SK-N-MC (cell line): ENCODE measurements at regions not wholly inside any gene's neighbourhood (a gene's known extent, or its start where the extent isn't known, plus 50 kb on each side); places are given as distances from the start of the nearest gene placed in this dataset.

Source experiments
- DNase-seq: peaks from one replicate; pipeline ENCODE4 v3.0.0-alpha.2; 2011; ENCODE audit warnings: low read depth, low spot score
- H3K27ac ChIP-seq: fragments of 200-600 bp; sonication (generic); 2 replicates; pipeline ENCODE4 v1.5.1; 2016; ENCODE audit warnings: mixed run types
- H3K36me3 ChIP-seq: fragments of 200-600 bp; sonication (generic); 2 replicates; pipeline ENCODE4 v1.6.1; 2017; ENCODE audit warnings: antibody characterized with exemption, low read length, mixed read lengths; ENCODE audit not compliant: insufficient read depth
- H3K4me3 ChIP-seq: fragments of 200-600 bp; sonication (generic); 2 replicates; pipeline ENCODE4 v1.5.1; 2016
- H3K9ac ChIP-seq: fragments of 200-600 bp; sonication (generic); 2 replicates; pipeline ENCODE4 v1.8.0; 2017; ENCODE audit warnings: mixed run types, mixed read lengths; ENCODE audit not compliant: insufficient read length
- H3K9me3 ChIP-seq: fragments of 200-600 bp; sonication (generic); 2 replicates; pipeline ENCODE4 v1.6.1; 2017; ENCODE audit warnings: low read depth, mild to moderate bottlenecking, antibody characterized with exemption, low read length, moderate library complexity, mixed read lengths
- EZH2 ChIP-seq: fragments of 200-600 bp; sonication (generic); IDR thresholded peaks from one replicate; pipeline ENCODE4 v1.6.1; 2017; ENCODE audit warnings: antibody characterized with exemption
- FOXP2 ChIP-seq: optimal IDR thresholded peaks from 2 replicates; pipeline ENCODE3; 2011; ENCODE audit warnings: mild to moderate bottlenecking, moderate library complexity; ENCODE audit not compliant: insufficient read depth; ENCODE audit errors: extremely low read length, control extremely low read depth
- POLR2AphosphoS5 ChIP-seq: IDR thresholded peaks from 2 replicates; pipeline ENCODE4 v1.6.1; 2012; ENCODE audit warnings: mild to moderate bottlenecking, low read depth, low read length, borderline replicate concordance

- no peak overlapping the region for H3K4me3 ChIP-seq
- TF ChIP-seq FOXP2 (no peak), EZH2 (no peak), POLR2AphosphoS5 (no peak)
- H3K27ac ChIP-seq: no peak overlapping the region
- H3K9ac ChIP-seq: no peak overlapping the region
- DNase-seq: no peak
- H3K36me3 ChIP-seq: no peaks in the 10 kb centered on the region
- no peaks in the 10 kb centered on the region for H3K9me3 ChIP-seq
These were observed 128.8 kb upstream of the CDH4 start for GRCh38 chr20:61123286-61123685.

GRCh38 chr20:61123751-61124368 lies 128.2 kb upstream of the CDH4 start:
- Histone ChIP-seq H3K36me3 (no peaks in the 10 kb centered on the region), H3K27ac (no peak overlapping the region), H3K9ac (no peak overlapping the region), H3K9me3 (no peaks in the 10 kb centered on the region), H3K4me3 (no peak overlapping the region)
- TF ChIP-seq EZH2: no peak
- no peak for TF ChIP-seq FOXP2
- TF ChIP-seq POLR2AphosphoS5: no peak
- DNase-seq: no peak

DNA sequence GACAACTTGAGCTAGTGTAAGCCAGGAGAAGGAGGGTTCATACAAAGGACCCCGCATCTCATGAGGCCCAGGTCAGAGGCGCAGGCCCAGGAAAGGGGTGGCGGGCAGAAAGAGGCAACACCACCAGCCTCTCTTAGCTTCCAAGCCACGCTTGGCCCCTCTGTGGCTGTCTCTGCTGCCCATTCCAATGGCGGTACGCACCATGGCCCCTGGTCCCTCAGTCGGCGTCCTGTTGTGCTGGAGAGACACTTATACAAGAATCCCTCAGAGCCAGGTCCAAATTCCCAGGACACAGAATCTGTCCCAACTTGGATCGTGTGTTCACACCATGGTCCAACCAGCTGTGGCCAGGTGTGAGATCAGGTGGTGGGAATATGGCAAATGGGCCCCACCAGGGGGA lies 127.0 kb upstream of the CDH4 start:
- H3K9me3 ChIP-seq: no peaks in the 10 kb centered on the region
- no peak overlapping the region for H3K4me3 ChIP-seq
- H3K36me3 ChIP-seq: no peaks in the 10 kb centered on the region
- no peak overlapping the region for H3K27ac ChIP-seq
- DNase-seq: no peak
- no peak overlapping the region for H3K9ac ChIP-seq
- no peak for TF ChIP-seq FOXP2
- TF ChIP-seq EZH2: no peak
- no peak for TF ChIP-seq POLR2AphosphoS5

DNA sequence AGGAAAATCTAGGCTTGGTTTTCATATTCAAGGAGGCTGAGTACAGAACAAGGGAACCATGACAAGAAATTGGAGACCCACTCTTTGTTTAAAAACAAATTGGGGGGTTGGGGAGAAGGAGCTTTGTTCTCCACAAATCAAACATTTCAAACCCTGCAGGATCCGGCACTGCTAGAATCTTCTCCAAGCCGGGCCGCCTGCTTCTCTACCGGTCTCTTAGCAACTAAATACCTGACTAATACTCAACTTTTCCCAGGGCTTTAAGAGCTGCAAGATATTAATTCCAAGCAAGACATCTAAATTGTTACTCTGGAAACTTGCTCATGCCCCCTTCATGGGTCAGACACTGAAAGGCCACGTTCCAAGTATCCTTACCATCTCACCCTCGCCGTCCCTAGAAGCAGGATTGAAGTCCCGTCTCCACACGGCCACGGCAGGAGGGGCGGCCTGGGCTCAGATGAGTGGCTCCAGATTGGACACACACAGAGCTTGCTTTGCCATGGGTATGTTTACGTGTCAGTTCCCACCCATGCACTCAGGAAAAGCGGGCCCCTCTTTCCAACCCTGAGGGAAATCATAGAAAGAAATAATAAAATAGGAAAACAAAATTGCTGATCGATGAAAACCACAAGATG lies 126.4 kb upstream of the CDH4 start:
- Histone ChIP-seq H3K9ac (no peak overlapping the region), H3K9me3 (no peaks in the 10 kb centered on the region), H3K4me3 (no peak overlapping the region), H3K27ac (no peak overlapping the region), H3K36me3 (no peaks in the 10 kb centered on the region)
- TF ChIP-seq POLR2AphosphoS5 (no peak), EZH2 (no peak), FOXP2 (no peak)
- no peak for DNase-seq

GRCh38 chr20:61126369-61127195 lies 125.5 kb upstream of the CDH4 start:
- Histone ChIP-seq H3K9ac (no peak overlapping the region), H3K27ac (no peak overlapping the region), H3K4me3 (no peak overlapping the region), H3K36me3 (no peaks in the 10 kb centered on the region), H3K9me3 (no peaks in the 10 kb centered on the region)
- no peak for DNase-seq
- TF ChIP-seq EZH2 (no peak), POLR2AphosphoS5 (no peak), FOXP2 (no peak)

DNA sequence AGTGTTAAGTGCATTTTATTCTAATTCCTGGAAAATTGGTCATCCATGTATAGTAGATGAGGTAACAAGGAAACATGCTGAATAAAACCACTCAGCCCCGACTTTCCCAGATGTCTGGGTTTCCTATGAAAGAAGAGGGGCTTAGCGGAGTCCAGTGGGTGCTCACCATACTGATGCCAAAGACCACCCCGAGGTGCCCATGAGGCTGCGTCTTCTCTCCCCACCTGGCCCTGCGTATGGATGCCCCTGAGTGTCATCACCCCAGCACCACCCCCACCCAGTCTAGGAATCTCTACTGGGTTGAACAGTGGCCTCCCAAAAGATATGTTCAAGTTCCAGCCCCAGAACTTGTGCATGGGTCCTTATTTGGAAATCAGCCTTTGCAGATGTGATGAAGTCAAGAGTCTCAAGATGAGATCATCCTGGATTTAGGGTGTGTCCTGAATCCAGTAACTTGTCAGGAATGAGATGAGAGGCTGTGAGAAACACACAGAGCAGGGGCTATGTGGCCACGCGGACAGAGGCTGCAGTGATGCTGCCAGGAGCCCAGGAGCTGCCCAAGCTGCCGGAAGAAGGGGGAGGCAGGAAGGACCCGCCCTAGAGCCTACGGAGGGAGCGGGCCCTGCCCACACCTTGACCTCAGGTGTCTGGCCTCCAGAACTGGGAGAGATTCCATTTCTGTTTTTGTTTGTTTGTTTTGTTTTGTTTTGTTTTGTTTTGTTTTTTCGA lies 124.6 kb upstream of the CDH4 start:
- H3K9ac ChIP-seq: no peak overlapping the region
- no peaks in the 10 kb centered on the region for H3K36me3 ChIP-seq
- no peaks in the 10 kb centered on the region for H3K9me3 ChIP-seq
- TF ChIP-seq POLR2AphosphoS5 (no peak), FOXP2 (no peak), EZH2 (no peak)
- no peak overlapping the region for H3K27ac ChIP-seq
- no peak for DNase-seq
- no peak overlapping the region for H3K4me3 ChIP-seq

DNA sequence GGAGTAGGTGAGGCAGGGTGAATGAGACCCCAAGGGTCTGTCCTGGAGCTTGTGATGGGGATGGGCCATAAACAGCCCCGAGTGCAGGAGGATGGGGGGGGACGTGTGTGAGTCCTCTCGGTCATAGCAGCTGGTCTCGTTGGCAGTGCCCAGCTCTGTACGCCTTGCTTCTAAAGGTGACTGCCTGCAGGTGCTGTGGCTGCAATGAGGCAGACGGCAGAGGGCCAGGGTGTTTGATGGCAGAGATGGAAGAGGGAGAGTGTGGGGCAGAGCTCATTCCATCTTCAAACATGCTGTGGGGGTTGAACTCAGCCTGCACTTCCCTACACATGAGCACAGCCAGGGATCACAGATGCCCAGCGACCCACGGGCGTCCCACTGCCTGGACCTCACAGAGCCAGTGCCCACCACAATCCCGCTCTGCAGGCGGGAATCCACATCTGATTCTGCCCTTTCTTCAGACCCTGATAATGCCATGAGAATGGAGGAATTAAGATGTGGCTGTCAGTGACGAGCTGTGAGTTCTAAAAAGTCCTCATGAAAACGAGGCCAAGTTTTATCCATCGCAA lies 123.3 kb upstream of the CDH4 start:
- DNase-seq: no peak
- H3K27ac ChIP-seq: no peak overlapping the region
- H3K9me3 ChIP-seq: no peaks in the 10 kb centered on the region
- no peak overlapping the region for H3K9ac ChIP-seq
- no peaks in the 10 kb centered on the region for H3K36me3 ChIP-seq
- H3K4me3 ChIP-seq: no peak overlapping the region
- TF ChIP-seq FOXP2 (no peak), EZH2 (no peak), POLR2AphosphoS5 (no peak)

- no peak overlapping the region for H3K27ac ChIP-seq
- H3K9ac ChIP-seq: no peak overlapping the region
- TF ChIP-seq EZH2 (no peak), FOXP2 (no peak), POLR2AphosphoS5 (no peak)
- no peak for DNase-seq
- no peaks in the 10 kb centered on the region for H3K9me3 ChIP-seq
- H3K4me3 ChIP-seq: no peak overlapping the region
- H3K36me3 ChIP-seq: no peaks in the 10 kb centered on the region
These were observed 122.8 kb upstream of the CDH4 start for GRCh38 chr20:61129311-61129710.
